ENCODE measurements at regions not wholly inside any gene's neighbourhood (a gene's known extent, or its start where the extent isn't known, plus 50 kb on each side); places are given as distances from the start of the nearest gene placed in this dataset.

DNA sequence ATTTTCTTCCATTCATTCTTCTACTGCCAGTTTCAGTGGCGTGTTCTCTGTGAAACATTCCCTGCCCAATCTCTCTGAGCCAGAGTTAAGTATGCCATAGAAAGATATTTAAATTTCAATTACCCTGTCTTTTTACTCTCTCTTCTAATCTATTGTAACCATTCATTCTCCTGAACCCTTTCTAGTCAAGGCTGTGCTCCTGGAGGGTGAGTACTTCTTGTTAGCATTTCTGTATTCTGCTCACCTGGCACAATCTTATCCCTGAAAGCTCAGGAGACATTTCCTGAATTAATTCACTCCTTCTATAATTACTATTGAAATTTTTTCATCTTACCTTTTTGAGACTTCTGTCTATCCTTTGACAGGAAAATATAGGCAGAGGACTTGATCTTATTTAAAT lies 271.7 kb downstream of the HGF start:
- no peaks in the 10 kb centered on the region for H3K27me3 ChIP-seq
- TF ChIP-seq, protein P1, sequence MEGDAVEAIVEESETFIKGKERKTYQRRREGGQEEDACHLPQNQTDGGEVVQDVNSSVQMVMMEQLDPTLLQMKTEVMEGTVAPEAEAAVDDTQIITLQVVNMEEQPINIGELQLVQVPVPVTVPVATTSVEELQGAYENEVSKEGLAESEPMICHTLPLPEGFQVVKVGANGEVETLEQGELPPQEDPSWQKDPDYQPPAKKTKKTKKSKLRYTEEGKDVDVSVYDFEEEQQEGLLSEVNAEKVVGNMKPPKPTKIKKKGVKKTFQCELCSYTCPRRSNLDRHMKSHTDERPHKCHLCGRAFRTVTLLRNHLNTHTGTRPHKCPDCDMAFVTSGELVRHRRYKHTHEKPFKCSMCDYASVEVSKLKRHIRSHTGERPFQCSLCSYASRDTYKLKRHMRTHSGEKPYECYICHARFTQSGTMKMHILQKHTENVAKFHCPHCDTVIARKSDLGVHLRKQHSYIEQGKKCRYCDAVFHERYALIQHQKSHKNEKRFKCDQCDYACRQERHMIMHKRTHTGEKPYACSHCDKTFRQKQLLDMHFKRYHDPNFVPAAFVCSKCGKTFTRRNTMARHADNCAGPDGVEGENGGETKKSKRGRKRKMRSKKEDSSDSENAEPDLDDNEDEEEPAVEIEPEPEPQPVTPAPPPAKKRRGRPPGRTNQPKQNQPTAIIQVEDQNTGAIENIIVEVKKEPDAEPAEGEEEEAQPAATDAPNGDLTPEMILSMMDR (IDR thresholded peaks at IDR 0.05): no peak
- no peaks in the 10 kb centered on the region for H3K9me3 ChIP-seq
- no peak overlapping the region for H3K4me3 ChIP-seq
- intact Hi-C loops (cut with DNase I): loop anchor here (5.0 kb wide), 1 partner anchor 459 kb away; no protein-coding TSS in a partner anchor
- no peak overlapping the region for H3K27ac ChIP-seq
- no peaks in the 10 kb centered on the region for H3K36me3 ChIP-seq
- DNase-seq: no peak
- no peaks in the 10 kb centered on the region for H3K4me1 ChIP-seq
- no peak overlapping the region for H3K9ac ChIP-seq (ENCODE audit: low read depth in 2 of 2, low read length in 2 of 2)

DNA sequence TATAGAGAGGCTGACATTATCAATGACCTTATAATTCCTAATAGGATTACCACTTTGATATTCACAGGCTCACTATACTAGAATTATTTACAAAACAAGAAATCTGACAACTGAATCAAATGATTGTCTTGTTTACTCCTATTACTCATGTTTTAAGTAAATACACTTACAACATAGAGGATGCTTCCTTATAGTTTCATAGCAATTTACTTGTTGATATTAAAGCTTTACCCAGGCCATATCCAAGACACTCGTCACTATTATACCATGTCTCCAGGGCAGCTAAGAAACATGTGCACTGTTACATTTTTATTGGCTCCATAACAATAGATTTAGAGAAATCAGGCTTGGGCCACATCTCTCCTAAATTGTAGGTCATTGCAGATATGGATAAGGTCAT lies 276.9 kb downstream of the HGF start:
- Histone ChIP-seq H3K4me1 (no peaks in the 10 kb centered on the region), H3K36me3 (no peaks in the 10 kb centered on the region), H3K9me3 (no peaks in the 10 kb centered on the region), H3K4me3 (no peak overlapping the region), H3K9ac (ENCODE audit: low read depth in 2 of 2, low read length in 2 of 2) (no peak overlapping the region), H3K27ac (no peak overlapping the region), H3K27me3 (no peaks in the 10 kb centered on the region)
- TF ChIP-seq, protein P1 (IDR thresholded peaks at IDR 0.05): no peak
- DNase-seq: no peak
- intact Hi-C loops (cut with DNase I): no loop called here

DNA sequence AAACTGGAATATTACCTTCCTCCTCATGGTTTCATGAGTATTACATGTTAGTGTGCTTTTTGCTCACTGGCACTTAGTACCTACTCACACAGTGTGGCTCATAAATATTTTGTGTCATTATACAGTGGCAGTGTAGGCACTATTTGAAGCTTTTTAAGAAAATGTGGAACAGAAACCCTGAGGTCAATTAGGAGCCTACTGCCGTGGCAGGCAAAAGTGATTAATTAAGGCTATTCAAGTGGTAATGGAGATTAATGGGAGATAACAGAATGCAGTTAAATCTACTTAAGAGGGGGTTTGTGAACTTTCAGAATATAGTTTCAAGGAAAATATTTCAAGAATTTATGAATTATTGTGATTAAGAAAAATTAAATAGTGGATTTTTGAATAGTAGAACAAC lies 277.6 kb downstream of the HGF start:
- no peaks in the 10 kb centered on the region for H3K36me3 ChIP-seq
- H3K9ac ChIP-seq (ENCODE audit: low read depth in 2 of 2, low read length in 2 of 2): no peak overlapping the region
- intact Hi-C loops (cut with DNase I): no loop called here
- no peaks in the 10 kb centered on the region for H3K27me3 ChIP-seq
- DNase-seq: no peak
- no peak overlapping the region for H3K27ac ChIP-seq
- TF ChIP-seq, protein P1 (IDR thresholded peaks at IDR 0.05): no peak
- H3K4me1 ChIP-seq: no peaks in the 10 kb centered on the region
- H3K9me3 ChIP-seq: no peaks in the 10 kb centered on the region
- H3K4me3 ChIP-seq: no peak overlapping the region

DNA sequence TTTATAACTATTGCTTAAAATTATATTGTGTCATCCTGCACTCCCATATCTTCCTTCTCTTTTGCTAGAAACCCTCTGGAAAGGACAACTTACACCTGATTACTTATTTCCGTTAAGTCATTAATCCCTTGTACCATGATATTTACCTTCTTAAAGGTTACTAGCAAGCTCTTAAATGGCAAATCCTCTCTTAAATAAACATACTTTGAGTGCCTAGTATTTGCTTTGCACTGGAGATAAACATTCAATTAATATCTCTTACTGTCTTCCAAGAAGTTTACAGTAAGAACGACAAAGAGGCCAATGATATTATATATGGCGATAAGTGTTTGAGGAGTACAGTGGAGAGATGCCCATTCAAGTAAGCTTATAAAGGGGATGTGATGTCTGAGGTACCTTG lies 278.3 kb downstream of the HGF start:
- Histone ChIP-seq H3K27ac (no peak overlapping the region), H3K4me1 (no peaks in the 10 kb centered on the region), H3K36me3 (no peaks in the 10 kb centered on the region), H3K9ac (ENCODE audit: low read depth in 2 of 2, low read length in 2 of 2) (no peak overlapping the region), H3K27me3 (no peaks in the 10 kb centered on the region), H3K9me3 (no peaks in the 10 kb centered on the region), H3K4me3 (no peak overlapping the region)
- DNase-seq: no peak
- intact Hi-C loops (cut with DNase I): no loop called here
- TF ChIP-seq, protein P1 (IDR thresholded peaks at IDR 0.05): no peak

DNA sequence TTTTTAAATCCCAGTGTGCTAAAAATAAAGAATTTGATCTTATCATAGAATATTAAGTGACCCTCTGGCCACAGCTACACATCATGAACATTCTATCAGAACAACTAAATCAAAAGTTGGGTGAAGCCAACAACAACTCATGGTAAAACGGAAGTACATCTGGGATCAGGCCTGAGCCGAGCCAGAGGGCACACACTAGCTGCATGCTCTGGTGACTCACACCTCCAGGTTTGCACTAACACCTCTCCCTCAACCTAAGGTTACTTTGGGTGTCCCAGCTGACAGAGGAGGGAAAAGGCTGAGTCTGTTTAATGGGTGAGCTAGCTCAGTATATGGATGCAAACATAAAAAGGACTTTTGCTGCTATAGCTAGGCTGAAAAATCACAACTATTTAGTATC lies 281.6 kb downstream of the HGF start:
- TF ChIP-seq, protein P1 (IDR thresholded peaks at IDR 0.05): no peak
- no peak for DNase-seq
- H3K36me3 ChIP-seq: no peaks in the 10 kb centered on the region
- H3K27ac ChIP-seq: no peak overlapping the region
- no peak overlapping the region for H3K9ac ChIP-seq (ENCODE audit: low read depth in 2 of 2, low read length in 2 of 2)
- no peaks in the 10 kb centered on the region for H3K9me3 ChIP-seq
- H3K4me1 ChIP-seq: no peaks in the 10 kb centered on the region
- intact Hi-C loops (cut with DNase I): loop anchor here (10.0 kb wide), 1 partner anchor 1087 kb away; no protein-coding TSS in a partner anchor
- H3K27me3 ChIP-seq: no peaks in the 10 kb centered on the region
- no peak overlapping the region for H3K4me3 ChIP-seq

DNA sequence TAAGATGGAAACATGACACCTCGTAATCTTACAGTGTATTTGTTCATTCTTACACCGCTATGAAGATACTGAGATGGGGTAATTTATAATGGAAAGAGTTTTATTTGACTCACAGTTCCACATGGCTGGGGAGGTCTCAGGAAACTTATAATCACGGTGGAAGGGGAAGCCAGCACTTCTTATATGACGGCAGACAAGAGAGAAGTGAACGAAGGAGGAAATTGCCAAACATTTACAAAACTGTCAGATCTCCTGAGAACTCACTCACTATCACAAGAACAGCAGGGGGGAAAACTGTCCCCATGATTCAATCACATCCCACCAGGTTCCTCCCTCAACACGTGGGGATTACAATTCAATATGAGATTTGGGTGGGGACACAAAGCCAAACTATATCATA lies 282.3 kb downstream of the HGF start:
- Histone ChIP-seq H3K36me3 (no peaks in the 10 kb centered on the region), H3K27me3 (no peaks in the 10 kb centered on the region), H3K9ac (ENCODE audit: low read depth in 2 of 2, low read length in 2 of 2) (no peak overlapping the region), H3K27ac (no peak overlapping the region), H3K9me3 (no peaks in the 10 kb centered on the region), H3K4me3 (no peak overlapping the region), H3K4me1 (no peaks in the 10 kb centered on the region)
- intact Hi-C loops (cut with DNase I): loop anchor here (10.0 kb wide), 1 partner anchor 1087 kb away; no protein-coding TSS in a partner anchor
- no peak for DNase-seq
- TF ChIP-seq, protein P1 (IDR thresholded peaks at IDR 0.05): no peak
